ENCODE measurements at regions not wholly inside any gene's neighbourhood (a gene's known extent, or its start where the extent isn't known, plus 50 kb on each side); places are given as distances from the start of the nearest gene placed in this dataset.

- Mint-ChIP-seq H3K4me1 (no peaks in the 10 kb centered on the region), H3K36me3 (ENCODE audit: low read depth) (peaks cover 5% of the 10 kb centered on the region; the same call in 1 of the 3 replicates), H3K9me3 (peaks cover 6% of the 10 kb centered on the region; the same call in 1 of the 3 replicates), H3K4me3 (no peak overlapping the region), H3K27me3 (ENCODE audit: insufficient read depth, low read depth, poor library complexity) (peaks cover 2% of the 10 kb centered on the region), H3K27ac (no peak overlapping the region)
- no peak for DNase-seq (ENCODE audit: low spot score)
- H2AFZ ChIP-seq, result no peak overlapping the region
- H3K9me2 ChIP-seq (ENCODE audit: insufficient read depth), result no peaks in the 10 kb centered on the region
- no peaks in the 10 kb centered on the region for H4K20me1 ChIP-seq (replicated peaks; ENCODE audit: insufficient read depth)
- H3K4me3 ChIP-seq, result no peak overlapping the region
- H3K4me2 ChIP-seq, result no peak overlapping the region
- no peaks in the 10 kb centered on the region for H3K27me3 ChIP-seq (ENCODE audit: insufficient read depth)
- no peaks in the 10 kb centered on the region for H3K4me1 ChIP-seq (ENCODE audit: insufficient read depth)
- H3K79me2 ChIP-seq (replicated peaks; ENCODE audit: insufficient read depth), result no peaks in the 10 kb centered on the region
- H3K27ac ChIP-seq (ENCODE audit: low read depth), result no peak overlapping the region
- H3F3A ChIP-seq (replicated peaks; ENCODE audit: low read depth), result no peaks in the 10 kb centered on the region
- TF ChIP-seq EZH2phosphoT487 (IDR thresholded peaks at IDR 0.05; ENCODE audit: unreplicated experiment) (no peak), ZNF114 (CRISPR knock-in tag; IDR thresholded peaks at IDR 0.05) (no peak), POLR2AphosphoS5 (IDR thresholded peaks at IDR 0.05; ENCODE audit: low read depth) (no peak), REST (IDR thresholded peaks at IDR 0.05; ENCODE audit: unreplicated experiment) (no peak), CTCF (conservative IDR thresholded peaks at IDR 0.05; ENCODE audit: low read depth in 2 of 2) (no peak), STAT1 (IDR thresholded peaks at IDR 0.05; ENCODE audit: unreplicated experiment) (no peak), NANOG (IDR thresholded peaks at IDR 0.05; ENCODE audit: borderline replicate concordance) (no peak), ETS1 (IDR thresholded peaks at IDR 0.05) (no peak), ZNF331 (CRISPR knock-in tag; IDR thresholded peaks at IDR 0.05; ENCODE audit: low read depth) (no peak), ZNF462 (CRISPR knock-in tag; IDR thresholded peaks at IDR 0.05) (no peak), EZH2 (IDR thresholded peaks at IDR 0.05; ENCODE audit: low read depth, unreplicated experiment) (no peak), CREB1 (CRISPR knock-in tag; IDR thresholded peaks at IDR 0.05; ENCODE audit: low read depth) (no peak), JUNB (IDR thresholded peaks at IDR 0.05; ENCODE audit: unreplicated experiment) (no peak)
- ATAC-seq, result no peak
- H3K36me3 ChIP-seq (ENCODE audit: insufficient read depth), result no peaks in the 10 kb centered on the region
Measured at GRCh38 chr11:98720951-98721350, 299.8 kb upstream of the CNTN5 start.

Measured in GM23338 (cell line).